ENCODE measurements at regions not wholly inside any gene's neighbourhood (a gene's known extent, or its start where the extent isn't known, plus 50 kb on each side); places are given as distances from the start of the nearest gene placed in this dataset.

GRCh38 chr21:15472108-15473040, 257.4 kb upstream of the USP25 start:
- TF ChIP-seq EZH2 (IDR thresholded peaks at IDR 0.05; ENCODE audit: insufficient read depth, poor library complexity, severe bottlenecking) = no peak
- no peak for TF ChIP-seq EZH2phosphoT487 (IDR thresholded peaks at IDR 0.05; ENCODE audit: insufficient read depth, low read depth)
